HepG2 (cell line): ENCODE measurements at regions not wholly inside any gene's neighbourhood (a gene's known extent, or its start where the extent isn't known, plus 50 kb on each side); places are given as distances from the start of the nearest gene placed in this dataset.

Experiments
- ATAC-seq: fragments of 200-7000 bp; cut with Tn5 transposase; 3 replicates; pipeline ENCODE4 v1.9.1; 2020; ENCODE audit warnings: mild to moderate bottlenecking, moderate library complexity
- BruUV-seq: library from RNA; stranded (reverse); fragments of 400-500 nt; replicated peaks from 2 replicates; lab custom pipeline; 2021; lab: Mats Ljungman, UMichigan
- CTCF ChIA-PET: fragments of 300-600 bp; formaldehyde crosslinking; extraction: SDS; loops from one replicate; lab custom pipeline; 2021; ENCODE audit warnings: low total read pairs, inconsistent platforms, low intra/inter-chr PET ratio; lab: Yijun Ruan, JAX
- POLR2A ChIA-PET: fragments of 350-600 bp; sonication (Branson Sonifier 250); formaldehyde crosslinking; loops from one replicate; lab custom pipeline; 2020; ENCODE audit warnings: antibody characterized with exemption, inconsistent platforms; lab: Yijun Ruan, JAX
- DNase-seq: peaks from one replicate; pipeline ENCODE4 v3.0.0-alpha.2; 2015; ENCODE audit warnings: low spot score
- FAIRE-seq: peaks from 3 replicates; lab custom pipeline; 2011; peaks lifted over from hg19 to GRCh38; lab: Jason Lieb, UNC
- H2AFZ ChIP-seq: one replicate; pipeline ENCODE4 v1.6.1; 2011; ENCODE audit warnings: low read length, inconsistent platforms
- H3K27ac ChIP-seq: fragments of 300-600 bp; 3 replicates; pipeline ENCODE4 v1.8.0; 2011; ENCODE audit warnings: mixed run types, mild to moderate bottlenecking, mixed read lengths, low read length, inconsistent platforms; ENCODE audit not compliant: insufficient read depth; ENCODE audit errors: extremely low read length
- H3K27me3 ChIP-seq, 2 experiments: fragments of 200-600 bp in 1 of 2; 2 replicates in 1 of 2; 3 replicates in 1 of 2; pipeline versions ENCODE4 v1.6.0 to v1.8.0; 2011; ENCODE audit warnings: low read length in 2 of 2, mild to moderate bottlenecking in 2 of 2, moderate library complexity in 2 of 2, inconsistent platforms in 1 of 2; ENCODE audit not compliant: insufficient read depth in 2 of 2, control insufficient read depth in 1 of 2
- H3K36me3 ChIP-seq, 2 experiments: fragments of 200-600 bp in 1 of 2; replicated peaks in 1 of 2; 2 replicates in 1 of 2; 3 replicates in 1 of 2; pipeline versions ENCODE4 v1.5.1 to v1.8.0; 2011; ENCODE audit warnings: low read length in 2 of 2, inconsistent platforms in 1 of 2; ENCODE audit not compliant: insufficient read depth in 2 of 2, control insufficient read depth in 1 of 2
- H3K4me1 ChIP-seq: 2 replicates; pipeline ENCODE4 v1.5.1; 2012; ENCODE audit warnings: low read length, inconsistent platforms; ENCODE audit not compliant: insufficient read depth
- H3K4me2 ChIP-seq: 2 replicates; pipeline ENCODE4 v1.6.0; 2011; ENCODE audit warnings: low read depth, low read length, inconsistent platforms
- H3K4me3 ChIP-seq, 3 experiments: fragments of 200-600 bp in 1 of 3; sonication (generic), shearing (Covaris generic) in 1 of 3; replicated peaks in 1 of 3; 2 replicates each; pipeline ENCODE4 v1.5.1; 2011 to 2016; ENCODE audit warnings: low read length in 3 of 3, inconsistent platforms in 2 of 3, low read depth in 2 of 3, mild to moderate bottlenecking in 2 of 3, control low read depth in 1 of 3, mixed read lengths in 1 of 3; ENCODE audit not compliant: insufficient read depth in 1 of 3
- H3K79me2 ChIP-seq: one replicate; pipeline ENCODE4 v1.6.1; 2011; ENCODE audit warnings: low read length, inconsistent platforms; ENCODE audit not compliant: insufficient read depth
- H3K9ac ChIP-seq: 2 replicates; pipeline ENCODE4 v1.6.0; 2011; ENCODE audit warnings: mild to moderate bottlenecking, low read depth, low read length, inconsistent platforms; ENCODE audit not compliant: insufficient read depth
- H3K9me3 ChIP-seq: 2 replicates; pipeline ENCODE4 v1.5.1; 2012; ENCODE audit warnings: mild to moderate bottlenecking, low read length
- H4K20me1 ChIP-seq: 2 replicates; pipeline ENCODE4 v1.6.0; 2011; ENCODE audit warnings: inconsistent platforms, mild to moderate bottlenecking, low read length, moderate library complexity; ENCODE audit not compliant: insufficient read depth
- ATF1 ChIP-seq: IDR thresholded peaks from 2 replicates; pipeline ENCODE4 v1.6.1; 2016; ENCODE audit warnings: mild to moderate bottlenecking, control low read depth
- ATRX ChIP-seq: sonication (generic); formaldehyde crosslinking; IDR thresholded peaks from 2 replicates; pipeline ENCODE4 v1.4.0; 2020; ENCODE audit warnings: missing genetic modification reagents, borderline replicate concordance
- FIP1L1 ChIP-seq: fragments of 200-400 bp; formaldehyde crosslinking; IDR thresholded peaks from 2 replicates; pipeline ENCODE4 v1.6.1; 2018; ENCODE audit warnings: low read depth, mild to moderate bottlenecking, low read length, moderate library complexity, borderline replicate concordance; ENCODE audit not compliant: insufficient read depth
- FOXC1 ChIP-seq: sonication (generic); formaldehyde crosslinking; IDR thresholded peaks from 2 replicates; pipeline ENCODE4 v1.8.0; 2022; ENCODE audit warnings: mild to moderate bottlenecking, missing genetic modification reagents, borderline replicate concordance
- HOXA5 ChIP-seq: sonication (generic); formaldehyde crosslinking; IDR thresholded peaks from 2 replicates; pipeline ENCODE4 v1.4.0; 2020; ENCODE audit warnings: missing genetic modification reagents
- KLF15 ChIP-seq: sonication (generic); formaldehyde crosslinking; IDR thresholded peaks from 2 replicates; pipeline ENCODE4 v1.8.1; 2023; ENCODE audit warnings: borderline replicate concordance, mild to moderate bottlenecking, inconsistent platforms, missing genetic modification reagents, mixed read lengths
- NR1H2 ChIP-seq: sonication (generic); formaldehyde crosslinking; IDR thresholded peaks from 2 replicates; pipeline ENCODE4 v1.8.1; 2022; ENCODE audit warnings: low read depth, missing genetic modification reagents, borderline replicate concordance
- SNAI1 ChIP-seq: sonication (generic); formaldehyde crosslinking; IDR thresholded peaks from 2 replicates; pipeline ENCODE4 v1.5.0; 2020; ENCODE audit warnings: mild to moderate bottlenecking, missing genetic modification reagents, borderline replicate concordance
- TBP ChIP-seq: sonication (generic); formaldehyde crosslinking; IDR thresholded peaks from 2 replicates; pipeline ENCODE4 v1.5.0; 2020; ENCODE audit warnings: missing genetic modification reagents
- XBP1 ChIP-seq: sonication (generic); formaldehyde crosslinking; IDR thresholded peaks from 2 replicates; pipeline ENCODE4 v1.5.0; 2020; ENCODE audit warnings: missing genetic modification reagents
- ZNF207 ChIP-seq: fragments of 450-650 bp; IDR thresholded peaks from 2 replicates; pipeline ENCODE4 v1.6.1; 2016; ENCODE audit warnings: antibody characterized with exemption, borderline replicate concordance
- ZNF878 ChIP-seq: sonication (generic); formaldehyde crosslinking; IDR thresholded peaks from 2 replicates; pipeline ENCODE4 v1.8.1; 2023; ENCODE audit warnings: mild to moderate bottlenecking, missing genetic modification reagents, moderate library complexity
- WGBS: methylation state at CpG from one replicate; pipeline ENCODE4 v1.1.6; 2017; ENCODE audit warnings: low lambda C conversion rate; 5-methylcytosine and 5-hydroxymethylcytosine counted together
- in situ Hi-C: cut with HindIII; loops from 2 replicates; pipeline ENCODE4 v1.10.0; 2017; ENCODE audit warnings: low pct_unique_long_range_greater_than_20kb; ENCODE audit not compliant: extremely low pct_ligation_motif_present
- intact Hi-C: fragments of 100-400 bp; cut with micrococcal nuclease; formaldehyde crosslinking; loops from one replicate; pipeline ENCODE4 v1.10.0; 2022; ENCODE audit not compliant: unreplicated experiment
- TF ChIP-seq, protein P1 (sequence below): sonication (generic); formaldehyde crosslinking; IDR thresholded peaks from 2 replicates; pipeline ENCODE4 v1.8.1; 2022; ENCODE audit warnings: mild to moderate bottlenecking, missing genetic modification reagents

- no peak for TF ChIP-seq FOXC1 (CRISPR knock-in tag)
- no peak for TF ChIP-seq ATRX (CRISPR knock-in tag)
- TF ChIP-seq SNAI1 (CRISPR knock-in tag) = no peak
- no peak for TF ChIP-seq NR1H2 (CRISPR knock-in tag)
- TF ChIP-seq XBP1 (CRISPR knock-in tag) = no peak
- TF ChIP-seq, all 625 proteins: peak for 0
Measured at GRCh38 chr7:68304536-68304935, 1293.7 kb upstream of the AUTS2 start (continued).

- Histone ChIP-seq H3K9ac (no peak overlapping the region), H3K4me2 (no peak overlapping the region), H3K79me2 (no peaks in the 10 kb centered on the region), H3K9me3 (peaks cover 14% of the 10 kb centered on the region), H3K4me1 (no peaks in the 10 kb centered on the region), H2AFZ (no peak overlapping the region), H3K36me3 (no peaks in the 10 kb centered on the region), H4K20me1 (no peaks in the 10 kb centered on the region), H3K4me3 (no peak overlapping the region), H3K27me3 (no peaks in the 10 kb centered on the region), H3K27ac (no peak overlapping the region)
- no peak for DNase-seq
- TF ChIP-seq, protein P1, sequence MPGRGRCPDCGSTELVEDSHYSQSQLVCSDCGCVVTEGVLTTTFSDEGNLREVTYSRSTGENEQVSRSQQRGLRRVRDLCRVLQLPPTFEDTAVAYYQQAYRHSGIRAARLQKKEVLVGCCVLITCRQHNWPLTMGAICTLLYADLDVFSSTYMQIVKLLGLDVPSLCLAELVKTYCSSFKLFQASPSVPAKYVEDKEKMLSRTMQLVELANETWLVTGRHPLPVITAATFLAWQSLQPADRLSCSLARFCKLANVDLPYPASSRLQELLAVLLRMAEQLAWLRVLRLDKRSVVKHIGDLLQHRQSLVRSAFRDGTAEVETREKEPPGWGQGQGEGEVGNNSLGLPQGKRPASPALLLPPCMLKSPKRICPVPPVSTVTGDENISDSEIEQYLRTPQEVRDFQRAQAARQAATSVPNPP (CRISPR knock-in tag) = no peak
- TF ChIP-seq ATF1 = no peak
- TF ChIP-seq ZNF207 = no peak
- no peak for TF ChIP-seq KLF15 (CRISPR knock-in tag)
- no peak for TF ChIP-seq HOXA5
- no peak for TF ChIP-seq TBP
- TF ChIP-seq FIP1L1 = no peak
- TF ChIP-seq ZNF878 (CRISPR knock-in tag) = no peak
- FAIRE-seq = no peak
- in situ Hi-C loops (no loop called here), intact Hi-C loops (no loop called here)
- ChIA-PET POLR2A (no interaction called here), CTCF (no interaction called here)
- 0% methylated on average over 2 of the region's 3 CpGs for WGBS
- no peak for ATAC-seq
- BruUV-seq = no TSS peak
Measured at GRCh38 chr7:68306692-68307107, 1291.6 kb upstream of the AUTS2 start.
